Skeletal muscle cell (primary cell): ENCODE measurements at regions not wholly inside any gene's neighbourhood (a gene's known extent, or its start where the extent isn't known, plus 50 kb on each side); places are given as distances from the start of the nearest gene placed in this dataset.

Experiments used
- DNase-seq: peaks from one replicate; pipeline ENCODE4 v3.0.0-alpha.2; 2010; ENCODE audit warnings: low read depth
- H3K4me3 ChIP-seq: 2 replicates; pipeline ENCODE4 v1.5.1; 2011; ENCODE audit warnings: low read depth, mild to moderate bottlenecking, control low read depth, low read length, moderate library complexity

GRCh38 chr1:182113879-182114626 lies 52.5 kb upstream of the ZNF648 start:
- H3K4me3 ChIP-seq, result no peak overlapping the region
- no peak for DNase-seq

GRCh38 chr1:182111496-182111895 lies 50.0 kb upstream of the ZNF648 start:
- no peak for DNase-seq
- no peak overlapping the region for H3K4me3 ChIP-seq
